Astrocyte (in vitro differentiated cells and primary cell): ENCODE measurements at regions not wholly inside any gene's neighbourhood (a gene's known extent, or its start where the extent isn't known, plus 50 kb on each side); places are given as distances from the start of the nearest gene placed in this dataset.

Experiments
- DNase-seq: peaks from one replicate; pipeline ENCODE4 v3.0.0-alpha.2; 2010; ENCODE audit warnings: low read depth
- FAIRE-seq: peaks from 2 replicates; lab custom pipeline; 2011; peaks lifted over from hg19 to GRCh38; lab: Jason Lieb, UNC
- H2AFZ ChIP-seq: 2 replicates; pipeline ENCODE4 v1.6.0; 2012; ENCODE audit warnings: low read depth, low read length, inconsistent platforms
- H3K27ac ChIP-seq: 2 replicates; pipeline ENCODE4 v1.5.1; 2011; ENCODE audit warnings: low read depth, low read length, inconsistent platforms
- H3K27me3 ChIP-seq: 2 replicates; pipeline ENCODE4 v1.6.0; 2011; ENCODE audit warnings: low read length, inconsistent platforms; ENCODE audit not compliant: insufficient read depth
- H3K36me3 ChIP-seq: 2 replicates; pipeline ENCODE4 v1.5.1; 2011; ENCODE audit warnings: low read length, inconsistent platforms; ENCODE audit not compliant: insufficient read depth
- H3K4me1 ChIP-seq: 2 replicates; pipeline ENCODE4 v1.5.1; 2011; ENCODE audit warnings: low read length, inconsistent platforms; ENCODE audit not compliant: insufficient read depth
- H3K4me2 ChIP-seq: 2 replicates; pipeline ENCODE4 v1.6.0; 2012; ENCODE audit warnings: low read length, inconsistent platforms
- H3K4me3 ChIP-seq: 2 replicates; pipeline ENCODE4 v1.5.1; 2011; ENCODE audit warnings: low read depth, mild to moderate bottlenecking, low read length, inconsistent platforms; ENCODE audit not compliant: insufficient read depth
- H3K79me2 ChIP-seq: 2 replicates; pipeline ENCODE4 v1.6.0; 2012; ENCODE audit warnings: mild to moderate bottlenecking, low read length, inconsistent platforms; ENCODE audit not compliant: insufficient read depth
- H3K9ac ChIP-seq: 2 replicates; pipeline ENCODE4 v1.6.0; 2012; ENCODE audit warnings: mild to moderate bottlenecking, low read length, inconsistent platforms
- H3K9me3 ChIP-seq: 2 replicates; pipeline ENCODE4 v1.5.1; 2012; ENCODE audit warnings: low read depth, mild to moderate bottlenecking, low read length, inconsistent platforms; ENCODE audit not compliant: insufficient read depth
- H4K20me1 ChIP-seq: 2 replicates; pipeline ENCODE4 v1.6.0; 2012; ENCODE audit warnings: low read length, inconsistent platforms; ENCODE audit not compliant: insufficient read depth
- H3K27ac Mint-ChIP-seq: one replicate; pipeline ENCODE4 v1.8.0; 2021; ENCODE audit warnings: mild to moderate bottlenecking, mixed read lengths; ENCODE audit not compliant: unreplicated experiment
- H3K27me3 Mint-ChIP-seq: one replicate; pipeline ENCODE4 v1.8.0; 2021; ENCODE audit warnings: low read depth, mixed read lengths; ENCODE audit not compliant: unreplicated experiment
- H3K36me3 Mint-ChIP-seq: one replicate; pipeline ENCODE4 v1.8.0; 2021; ENCODE audit warnings: low read depth, mixed read lengths; ENCODE audit not compliant: unreplicated experiment
- H3K4me1 Mint-ChIP-seq: one replicate; pipeline ENCODE4 v1.8.0; 2021; ENCODE audit warnings: low read depth, mixed read lengths; ENCODE audit not compliant: unreplicated experiment
- H3K4me3 Mint-ChIP-seq: one replicate; pipeline ENCODE4 v1.8.0; 2021; ENCODE audit warnings: mild to moderate bottlenecking, moderate library complexity, mixed read lengths; ENCODE audit not compliant: unreplicated experiment
- H3K9me3 Mint-ChIP-seq: one replicate; pipeline ENCODE4 v1.8.0; 2021; ENCODE audit warnings: mild to moderate bottlenecking, mixed read lengths; ENCODE audit not compliant: unreplicated experiment
- EZH2 ChIP-seq: IDR thresholded peaks from 2 replicates; pipeline ENCODE4 v1.6.1; 2012; ENCODE audit warnings: mild to moderate bottlenecking, low read length, inconsistent platforms; ENCODE audit not compliant: insufficient read depth
- TF ChIP-seq, protein P1 (sequence below): IDR thresholded peaks from 2 replicates; pipeline ENCODE4 v1.5.1; 2011; ENCODE audit warnings: low read depth, mild to moderate bottlenecking, inconsistent platforms, low read length, moderate library complexity; ENCODE audit not compliant: insufficient read depth

DNA sequence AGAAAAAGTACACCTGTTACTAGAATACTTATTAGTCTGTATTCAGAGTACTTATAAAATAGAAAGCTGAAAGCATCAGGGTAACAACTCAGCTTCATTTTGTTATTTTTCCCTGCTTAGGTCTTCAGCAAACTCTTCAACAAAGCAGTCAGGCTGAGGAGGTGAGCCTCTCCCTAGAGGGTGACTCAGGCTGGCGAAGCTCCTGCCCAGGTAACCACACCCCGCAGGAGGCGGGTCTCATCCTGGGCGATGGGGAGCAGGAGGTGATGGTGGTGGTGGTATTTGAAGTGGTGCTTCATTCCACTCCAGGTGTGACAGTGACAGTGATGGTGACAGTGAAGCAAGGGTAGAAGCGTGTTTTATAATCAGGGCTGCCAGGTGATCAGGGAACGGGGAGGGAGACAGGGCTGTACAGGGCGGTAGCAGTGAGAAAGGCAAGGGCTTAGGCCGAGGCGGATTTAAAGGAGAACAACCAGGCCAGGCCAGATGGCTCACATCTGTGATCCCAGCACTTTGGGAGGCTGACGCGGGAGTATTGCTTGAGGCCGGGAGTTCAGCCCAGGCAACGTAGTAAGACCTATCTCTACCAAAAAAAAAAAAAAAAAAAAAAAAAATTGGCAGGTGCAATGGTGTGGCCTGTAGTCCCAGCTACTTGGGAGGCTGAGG, 127.1 kb downstream of the SOCS6 start:
- H3K4me1 Mint-ChIP-seq = peaks cover 23% of the 10 kb centered on the region
- H3K27ac ChIP-seq = no peak overlapping the region
- no peak for TF ChIP-seq EZH2
- TF ChIP-seq, protein P1, sequence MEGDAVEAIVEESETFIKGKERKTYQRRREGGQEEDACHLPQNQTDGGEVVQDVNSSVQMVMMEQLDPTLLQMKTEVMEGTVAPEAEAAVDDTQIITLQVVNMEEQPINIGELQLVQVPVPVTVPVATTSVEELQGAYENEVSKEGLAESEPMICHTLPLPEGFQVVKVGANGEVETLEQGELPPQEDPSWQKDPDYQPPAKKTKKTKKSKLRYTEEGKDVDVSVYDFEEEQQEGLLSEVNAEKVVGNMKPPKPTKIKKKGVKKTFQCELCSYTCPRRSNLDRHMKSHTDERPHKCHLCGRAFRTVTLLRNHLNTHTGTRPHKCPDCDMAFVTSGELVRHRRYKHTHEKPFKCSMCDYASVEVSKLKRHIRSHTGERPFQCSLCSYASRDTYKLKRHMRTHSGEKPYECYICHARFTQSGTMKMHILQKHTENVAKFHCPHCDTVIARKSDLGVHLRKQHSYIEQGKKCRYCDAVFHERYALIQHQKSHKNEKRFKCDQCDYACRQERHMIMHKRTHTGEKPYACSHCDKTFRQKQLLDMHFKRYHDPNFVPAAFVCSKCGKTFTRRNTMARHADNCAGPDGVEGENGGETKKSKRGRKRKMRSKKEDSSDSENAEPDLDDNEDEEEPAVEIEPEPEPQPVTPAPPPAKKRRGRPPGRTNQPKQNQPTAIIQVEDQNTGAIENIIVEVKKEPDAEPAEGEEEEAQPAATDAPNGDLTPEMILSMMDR = no peak

DNA sequence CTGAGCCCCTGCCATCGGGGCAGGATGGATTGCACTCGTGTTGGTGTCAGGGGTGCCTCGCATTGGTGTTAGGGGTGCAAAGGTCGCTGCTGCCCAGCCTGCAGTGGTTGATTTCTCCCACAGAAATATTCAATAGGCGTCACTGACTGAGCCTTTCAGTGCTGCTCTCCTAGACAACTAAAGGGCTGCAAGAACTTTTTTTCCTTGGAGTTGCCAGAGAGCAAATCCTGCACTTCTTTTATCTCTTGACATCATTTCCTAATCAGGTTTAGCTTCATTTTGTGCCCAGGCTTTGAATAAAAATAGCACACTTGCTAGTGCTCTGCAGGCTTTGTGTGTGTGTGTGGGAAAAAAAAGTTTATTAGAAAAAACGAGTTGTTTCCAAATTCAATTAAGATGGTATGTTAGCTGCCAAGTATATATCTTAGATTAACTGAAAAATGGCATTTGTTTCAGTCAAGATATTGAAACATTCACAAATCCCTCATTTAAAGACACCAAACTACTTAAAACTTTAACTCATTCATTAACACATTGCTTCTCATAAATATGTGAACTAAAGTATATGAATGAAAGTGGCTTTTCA, 125.6 kb downstream of the SOCS6 start:
- H3K4me1 ChIP-seq = peaks cover 11% of the 10 kb centered on the region
- no peak overlapping the region for H3K27ac ChIP-seq
- no peaks in the 10 kb centered on the region for H3K36me3 ChIP-seq
- no peaks in the 10 kb centered on the region for H3K27me3 ChIP-seq
- no peaks in the 10 kb centered on the region for H4K20me1 ChIP-seq
- peaks cover 12% of the 10 kb centered on the region for H3K4me1 Mint-ChIP-seq
- peaks cover 2% of the 10 kb centered on the region for H3K9me3 Mint-ChIP-seq
- FAIRE-seq (no peak), DNase-seq (no peak)
- no peaks in the 10 kb centered on the region for H3K27me3 Mint-ChIP-seq
- no peak overlapping the region for H3K4me3 Mint-ChIP-seq
- H3K4me2 ChIP-seq = no peak overlapping the region
- no peak overlapping the region for H3K9ac ChIP-seq
- no peaks in the 10 kb centered on the region for H3K9me3 ChIP-seq
- no peaks in the 10 kb centered on the region for H3K79me2 ChIP-seq
- H3K4me3 ChIP-seq = no peak overlapping the region
- H3K36me3 Mint-ChIP-seq = no peaks in the 10 kb centered on the region
- no peak for TF ChIP-seq EZH2
- TF ChIP-seq, protein P1 = no peak
- no peak overlapping the region for H3K27ac Mint-ChIP-seq
- H2AFZ ChIP-seq = no peak overlapping the region

More for the DNA sequence above, 127.1 kb downstream of the SOCS6 start:
- no peaks in the 10 kb centered on the region for H3K9me3 Mint-ChIP-seq
- H3K4me1 ChIP-seq = peaks cover 26% of the 10 kb centered on the region
- no peak overlapping the region for H3K4me3 ChIP-seq
- no peak overlapping the region for H3K9ac ChIP-seq
- no peaks in the 10 kb centered on the region for H3K27me3 Mint-ChIP-seq
- H3K79me2 ChIP-seq = no peaks in the 10 kb centered on the region
- no peaks in the 10 kb centered on the region for H3K36me3 Mint-ChIP-seq
- no peaks in the 10 kb centered on the region for H3K27me3 ChIP-seq
- DNase-seq (no peak), FAIRE-seq (no peak)
- H3K36me3 ChIP-seq = no peaks in the 10 kb centered on the region
- no peaks in the 10 kb centered on the region for H3K9me3 ChIP-seq
- H3K4me2 ChIP-seq = no peak overlapping the region
- H3K4me3 Mint-ChIP-seq = no peak overlapping the region
- no peak overlapping the region for H2AFZ ChIP-seq
- H3K27ac Mint-ChIP-seq = no peak overlapping the region
- no peaks in the 10 kb centered on the region for H4K20me1 ChIP-seq

DNA sequence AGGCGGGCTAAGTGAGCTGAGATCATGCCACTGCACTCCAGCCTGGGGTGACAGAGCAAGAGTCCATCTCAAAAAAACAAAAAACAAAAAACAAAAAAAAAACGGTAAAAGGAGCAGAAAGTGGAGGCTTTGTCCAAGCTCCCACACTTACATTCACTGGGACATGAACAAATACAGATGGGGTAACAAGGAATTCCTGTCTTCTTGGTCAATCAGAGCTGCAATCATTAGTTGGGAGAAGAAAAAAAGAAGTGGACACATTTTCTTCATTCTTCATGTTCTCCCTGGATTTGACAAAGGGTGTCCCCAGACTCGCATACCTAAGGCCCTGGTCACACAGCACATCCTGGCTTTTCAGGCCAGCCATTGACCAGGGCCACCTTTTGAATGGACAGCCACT, 124.6 kb downstream of the SOCS6 start:
- Histone ChIP-seq H3K27me3 (no peaks in the 10 kb centered on the region), H3K9me3 (no peaks in the 10 kb centered on the region), H3K4me2 (no peak overlapping the region), H3K79me2 (no peaks in the 10 kb centered on the region), H3K9ac (no peak overlapping the region), H3K4me3 (no peak overlapping the region), H3K36me3 (no peaks in the 10 kb centered on the region), H4K20me1 (no peaks in the 10 kb centered on the region), H2AFZ (no peak overlapping the region), H3K4me1 (peaks cover 1% of the 10 kb centered on the region), H3K27ac (no peak overlapping the region)
- no peaks in the 10 kb centered on the region for H3K27me3 Mint-ChIP-seq
- no peak overlapping the region for H3K4me3 Mint-ChIP-seq
- DNase-seq (no peak), FAIRE-seq (no peak)
- TF ChIP-seq, protein P1 = no peak
- no peak for TF ChIP-seq EZH2
- no peaks in the 10 kb centered on the region for H3K36me3 Mint-ChIP-seq
- H3K4me1 Mint-ChIP-seq = peaks cover 3% of the 10 kb centered on the region
- no peak overlapping the region for H3K27ac Mint-ChIP-seq
- peaks cover 2% of the 10 kb centered on the region for H3K9me3 Mint-ChIP-seq
